Astrocyte of the spinal cord (primary cell): ENCODE measurements at regions not wholly inside any gene's neighbourhood (a gene's known extent, or its start where the extent isn't known, plus 50 kb on each side); places are given as distances from the start of the nearest gene placed in this dataset.

Experiments used
- DNase-seq: peaks from one replicate; pipeline ENCODE4 v3.0.0; 2011; ENCODE audit warnings: low read depth, low spot score
- H3K4me3 ChIP-seq: 2 replicates; pipeline ENCODE4 v1.5.1; 2011; ENCODE audit warnings: low read depth, mild to moderate bottlenecking, low read length, moderate library complexity
- CTCF ChIP-seq: IDR thresholded peaks from 2 replicates; pipeline ENCODE4 v1.5.1; 2012; ENCODE audit warnings: low read depth, mild to moderate bottlenecking, low read length, inconsistent platforms
- in situ Hi-C: cut with HindIII; loops from 2 replicates; pipeline ENCODE4 v1.10.0; 2017; ENCODE audit warnings: low sequenced_read_pairs

- no peak for DNase-seq
- no peak for TF ChIP-seq CTCF
- no peak overlapping the region for H3K4me3 ChIP-seq
- in situ Hi-C loops, result no loop called here
Measured at GRCh38 chr7:84844771-84845170, 342.1 kb downstream of the SEMA3D start.

GRCh38 chr7:84841809-84842208 is 345.0 kb downstream of the SEMA3D start:
- no peak overlapping the region for H3K4me3 ChIP-seq
- in situ Hi-C loops, result no loop called here
- DNase-seq, result peak; percentile 2
- TF ChIP-seq CTCF, result no peak

GRCh38 chr7:84838857-84839256 is 348.0 kb downstream of the SEMA3D start:
- in situ Hi-C loops, result no loop called here
- TF ChIP-seq CTCF, result no peak

GRCh38 chr7:84837405-84837804 is 349.5 kb downstream of the SEMA3D start:
- in situ Hi-C loops, result no loop called here
- DNase-seq, result peak; percentile 0
- no peak for TF ChIP-seq CTCF
- no peak overlapping the region for H3K4me3 ChIP-seq

More at GRCh38 chr7:84838857-84839256, 348.0 kb downstream of the SEMA3D start:
- no peak overlapping the region for H3K4me3 ChIP-seq
- no peak for DNase-seq

- DNase-seq, result no peak
- no peak for TF ChIP-seq CTCF
- in situ Hi-C loops, result no loop called here
- H3K4me3 ChIP-seq, result no peak overlapping the region
Measured at GRCh38 chr7:84829719-84830118, 357.1 kb downstream of the SEMA3D start.

GRCh38 chr7:84824057-84824651 is 362.7 kb downstream of the SEMA3D start:
- DNase-seq, result no peak
- in situ Hi-C loops, result no loop called here
- H3K4me3 ChIP-seq, result no peak overlapping the region
- no peak for TF ChIP-seq CTCF
